H1 (cell line): ENCODE measurements at regions not wholly inside any gene's neighbourhood (a gene's known extent, or its start where the extent isn't known, plus 50 kb on each side); places are given as distances from the start of the nearest gene placed in this dataset.

Experiments
- CTCF ChIA-PET: fragments of 300-600 bp; sonication (Branson Sonifier 250); formaldehyde crosslinking; loops from one replicate; lab custom pipeline; 2021; ENCODE audit not compliant: partially characterized antibody; lab: Charles Lee
- POLR2A ChIA-PET: fragments of 300-600 bp; sonication (Branson Sonifier 250); formaldehyde crosslinking; loops from one replicate; lab custom pipeline; 2021; ENCODE audit warnings: inconsistent platforms; ENCODE audit not compliant: partially characterized antibody; lab: Charles Lee
- DNase-seq, 2 experiments: peaks; one replicate each; pipeline versions ENCODE4 v3.0.0 to v3.0.0-alpha.2; 2010 to 2022; ENCODE audit warnings: low spot score in 2 of 2, low read depth in 1 of 2, mixed read lengths in 1 of 2
- FAIRE-seq: peaks from 2 replicates; lab custom pipeline; 2011; peaks lifted over from hg19 to GRCh38; lab: Jason Lieb, UNC
- H2AFZ ChIP-seq: 2 replicates; pipeline ENCODE4 v1.8.1; 2012; ENCODE audit warnings: low read length, inconsistent platforms
- H2AK5ac ChIP-seq: 2 replicates; pipeline ENCODE4 v1.6.1; 2013; ENCODE audit warnings: low read depth, low read length
- H2BK120ac ChIP-seq: replicated peaks from 2 replicates; pipeline ENCODE3; 2013; ENCODE audit warnings: low read depth, low read length, inconsistent platforms
- H2BK12ac ChIP-seq: 2 replicates; pipeline ENCODE4 v1.6.1; 2013; ENCODE audit warnings: low read depth, low read length
- H2BK15ac ChIP-seq: 2 replicates; pipeline ENCODE4 v1.6.1; 2013; ENCODE audit warnings: low read length
- H2BK20ac ChIP-seq: 2 replicates; pipeline ENCODE4 v1.6.1; 2013; ENCODE audit warnings: low read length
- H2BK5ac ChIP-seq: 2 replicates; pipeline ENCODE4 v1.6.1; 2013; ENCODE audit warnings: low read depth, low read length
- H3K14ac ChIP-seq: 2 replicates; pipeline ENCODE4 v1.6.1; 2013; ENCODE audit warnings: inconsistent platforms; ENCODE audit not compliant: insufficient read length
- H3K18ac ChIP-seq: 2 replicates; pipeline ENCODE4 v1.6.1; 2013; ENCODE audit warnings: low read length; ENCODE audit errors: extremely low read depth
- H3K23ac ChIP-seq: 2 replicates; pipeline ENCODE4 v1.6.1; 2013; ENCODE audit warnings: inconsistent platforms; ENCODE audit not compliant: insufficient read length
- H3K23me2 ChIP-seq: 2 replicates; pipeline ENCODE4 v1.6.1; 2013; ENCODE audit warnings: low read depth, low read length
- H3K27ac ChIP-seq: 2 replicates; pipeline ENCODE4 v1.6.1; 2011; ENCODE audit warnings: low read depth, low read length, inconsistent platforms
- H3K27me3 ChIP-seq, 4 experiments: replicated peaks in 1 of 4; 1 replicate in 1 of 4; 2 replicates in 3 of 4; pipeline versions ENCODE4 v1.6.1 to v1.8.1; 2011 to 2013; ENCODE audit warnings: low read length in 3 of 4, mild to moderate bottlenecking in 3 of 4, inconsistent platforms in 2 of 4, mixed read lengths in 2 of 4, moderate library complexity in 1 of 4; ENCODE audit not compliant: control insufficient read depth in 3 of 4, insufficient read depth in 3 of 4; ENCODE audit errors: extremely low read depth in 1 of 4
- H3K36me3 ChIP-seq, 4 experiments: 2 replicates each; pipeline versions ENCODE4 v1.6.1 to v1.8.1; 2011 to 2013; ENCODE audit warnings: mild to moderate bottlenecking in 4 of 4, low read length in 3 of 4, moderate library complexity in 2 of 4, control low read depth in 1 of 4, inconsistent platforms in 1 of 4; ENCODE audit not compliant: insufficient read depth in 4 of 4, control insufficient read depth in 2 of 4
- H3K4ac ChIP-seq: replicated peaks from 2 replicates; pipeline ENCODE3; 2013; ENCODE audit warnings: low read length, low read depth, mixed read lengths, inconsistent platforms; ENCODE audit not compliant: insufficient read length
- H3K4me1 ChIP-seq, 4 experiments: replicated peaks in 1 of 4; 1 replicate in 1 of 4; 2 replicates in 3 of 4; pipeline versions ENCODE4 v1.6.1 to v1.8.1; 2011 to 2013; ENCODE audit warnings: low read length in 3 of 4, inconsistent platforms in 2 of 4, mixed read lengths in 1 of 4; ENCODE audit not compliant: insufficient read depth in 4 of 4, control insufficient read depth in 3 of 4
- H3K4me2 ChIP-seq, 2 experiments: 2 replicates each; pipeline versions ENCODE4 v1.6.1 to v1.8.1; 2011 to 2013; ENCODE audit warnings: low read depth in 2 of 2, low read length in 2 of 2, control low read depth in 1 of 2, inconsistent platforms in 1 of 2, mild to moderate bottlenecking in 1 of 2; ENCODE audit not compliant: insufficient read depth in 1 of 2
- H3K4me3 ChIP-seq, 4 experiments: fragments of 200-600, 300-600 bp in 1 of 4; sonication (generic), shearing (Covaris generic), sonication (Bioruptor Twin) in 1 of 4; 2 replicates each; pipeline versions ENCODE4 v1.5.1 to v1.8.1; 2011 to 2016; ENCODE audit warnings: low read length in 4 of 4, low read depth in 3 of 4, control low read depth in 2 of 4, inconsistent platforms in 2 of 4, mild to moderate bottlenecking in 2 of 4, mixed read lengths in 1 of 4, moderate library complexity in 1 of 4; ENCODE audit not compliant: insufficient read depth in 2 of 4; ENCODE audit errors: extremely low read depth in 1 of 4
- H3K56ac ChIP-seq: replicated peaks from 2 replicates; pipeline ENCODE3; 2013; ENCODE audit warnings: low read depth, mild to moderate bottlenecking, mixed read lengths, low read length, inconsistent platforms; ENCODE audit not compliant: insufficient read length
- H3K79me1 ChIP-seq: 2 replicates; pipeline ENCODE4 v1.6.1; 2013; ENCODE audit warnings: low read depth, low read length, control low read depth
- H3K79me2 ChIP-seq, 2 experiments: 2 replicates each; pipeline versions ENCODE4 v1.6.1 to v1.8.1; 2012 to 2013; ENCODE audit warnings: low read length in 2 of 2, mild to moderate bottlenecking in 2 of 2, inconsistent platforms in 1 of 2; ENCODE audit not compliant: insufficient read depth in 2 of 2, control insufficient read depth in 1 of 2
- H3K9ac ChIP-seq, 4 experiments: replicated peaks in 1 of 4; 1 replicate in 1 of 4; 2 replicates in 3 of 4; pipeline versions ENCODE4 v1.6.1 to v1.8.1; 2011 to 2013; ENCODE audit warnings: low read depth in 3 of 4, low read length in 3 of 4, control low read depth in 2 of 4, mild to moderate bottlenecking in 2 of 4, moderate library complexity in 2 of 4, inconsistent platforms in 1 of 4; ENCODE audit errors: extremely low read depth in 1 of 4
- H3K9me3 ChIP-seq, 2 experiments: 2 replicates each; pipeline versions ENCODE4 v1.6.1 to v1.8.1; 2012 to 2013; ENCODE audit warnings: mild to moderate bottlenecking in 2 of 2, moderate library complexity in 2 of 2, control low read depth in 1 of 2, inconsistent platforms in 1 of 2, low read depth in 1 of 2, low read length in 1 of 2, mixed read lengths in 1 of 2; ENCODE audit not compliant: insufficient read depth in 2 of 2
- H4K20me1 ChIP-seq, 2 experiments: replicated peaks in 1 of 2; 2 replicates each; pipeline versions ENCODE3 to v1.8.1; 2011 to 2013; ENCODE audit warnings: inconsistent platforms in 2 of 2, low read length in 2 of 2, mild to moderate bottlenecking in 1 of 2; ENCODE audit not compliant: insufficient read depth in 2 of 2, control insufficient read depth in 1 of 2
- H4K5ac ChIP-seq: 2 replicates; pipeline ENCODE4 v1.6.1; 2013; ENCODE audit warnings: low read length, low read depth, mixed read lengths, inconsistent platforms; ENCODE audit not compliant: insufficient read length
- H4K8ac ChIP-seq: 2 replicates; pipeline ENCODE4 v1.8.0; 2013; ENCODE audit warnings: mild to moderate bottlenecking, moderate library complexity, low read length, inconsistent platforms; ENCODE audit not compliant: insufficient read depth; ENCODE audit errors: extremely low read depth
- H4K91ac ChIP-seq: replicated peaks from 2 replicates; pipeline ENCODE3; 2013; ENCODE audit warnings: low read length, mixed read lengths, inconsistent platforms; ENCODE audit not compliant: insufficient read length
- RAD21 ChIP-seq, 2 experiments: IDR thresholded peaks in 1 of 2; conservative IDR thresholded peaks in 1 of 2; 2 replicates each; pipeline ENCODE4 v1.6.1; 2011; ENCODE audit warnings: low read depth in 2 of 2, low read length in 2 of 2, improper control_type of control experiment in 1 of 2, inconsistent platforms in 1 of 2, mild to moderate bottlenecking in 1 of 2, moderate library complexity in 1 of 2
- ZNF274 ChIP-seq: IDR thresholded peaks from 2 replicates; pipeline ENCODE4 v1.7.0; 2012; ENCODE audit warnings: low read length, borderline replicate concordance; ENCODE audit errors: extremely low read depth
- WGBS, 2 experiments: shearing (Covaris generic) in 1 of 2; methylation state at CpG; one replicate each; pipeline versions ENCODE4 v1.1.6 to v1.1.7; 2013 to 2015; ENCODE audit warnings: low lambda C conversion rate in 2 of 2, mixed read lengths in 2 of 2, inconsistent platforms in 1 of 2, low coverage in 1 of 2, missing lambda C conversion rate in 1 of 2; ENCODE audit not compliant: insufficient replicate concordance in 2 of 2, insufficient coverage in 1 of 2, insufficient read length in 1 of 2; ENCODE audit errors: extremely low coverage in 1 of 2, missing lambda C conversion rate in 1 of 2; 5-methylcytosine and 5-hydroxymethylcytosine counted together

DNA sequence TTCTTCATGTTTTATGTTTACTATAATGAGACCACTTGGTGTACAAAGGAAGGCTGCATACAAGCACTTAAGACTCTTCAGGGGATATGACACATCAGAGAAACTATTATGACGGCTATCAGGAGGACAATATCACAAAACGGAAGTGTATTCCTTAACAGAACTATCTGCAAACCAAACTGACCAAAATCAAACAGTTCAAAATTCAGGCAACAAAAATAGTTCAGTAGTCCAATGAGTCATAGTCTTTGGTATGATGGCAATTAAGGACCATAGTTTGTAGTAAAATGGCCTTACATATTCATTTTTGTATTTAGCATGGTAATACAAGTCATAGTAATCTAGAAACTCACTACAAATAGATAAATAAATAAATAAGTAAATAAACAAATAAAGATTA is 1638.7 kb upstream of the SEL1L start:
- Histone ChIP-seq H4K5ac (no peak overlapping the region), H3K79me2 (no peaks in the 10 kb centered on the region), H4K91ac (no peak overlapping the region), H3K9ac (no peak overlapping the region), H2BK120ac (no peak overlapping the region), H2BK20ac (no peak overlapping the region), H2BK5ac (no peak overlapping the region), H3K4me1 (no peaks in the 10 kb centered on the region), H3K4ac (no peak overlapping the region), H3K27me3 (no peaks in the 10 kb centered on the region), H3K9me3 (no peaks in the 10 kb centered on the region), H2BK12ac (no peak overlapping the region), H3K23ac (no peak overlapping the region), H3K18ac (no peak overlapping the region), H2AK5ac (no peak overlapping the region), H3K23me2 (no peaks in the 10 kb centered on the region), H4K8ac (no peak overlapping the region), H3K27ac (no peak overlapping the region), H3K4me2 (no peak overlapping the region), H3K79me1 (no peaks in the 10 kb centered on the region), H2BK15ac (no peak overlapping the region), H3K4me3 (no peak overlapping the region), H4K20me1 (no peaks in the 10 kb centered on the region), H3K14ac (no peak overlapping the region), H2AFZ (no peak overlapping the region), H3K56ac (no peak overlapping the region), H3K36me3 (no peaks in the 10 kb centered on the region)
- TF ChIP-seq RAD21 (IDR thresholded peaks at IDR 0.05 in 1 of 2, conservative IDR thresholded peaks at IDR 0.05 in 1 of 2; ENCODE audit: low read depth in 2 of 2, low read length in 2 of 2) = no peak
- no peak for TF ChIP-seq ZNF274
- no peak for DNase-seq
- 97% methylated on average over 2 of the region's 2 CpGs; no CpG with 5 or more reads in 1 of the 2 experiments for WGBS, 2 experiments
- POLR2A ChIA-PET = no interaction called here
- CTCF ChIA-PET = interaction anchor here (1.4 kb wide), 1 partner anchor 101 kb away, joined by 4 read pairs; no protein-coding TSS in a partner anchor
- no peak for FAIRE-seq
